Astrocyte of the spinal cord (primary cell): ENCODE measurements at regions not wholly inside any gene's neighbourhood (a gene's known extent, or its start where the extent isn't known, plus 50 kb on each side); places are given as distances from the start of the nearest gene placed in this dataset.

Source experiments
- DNase-seq: peaks from one replicate; pipeline ENCODE4 v3.0.0; 2011; ENCODE audit warnings: low read depth, low spot score
- H3K4me3 ChIP-seq: 2 replicates; pipeline ENCODE4 v1.5.1; 2011; ENCODE audit warnings: low read depth, mild to moderate bottlenecking, low read length, moderate library complexity
- in situ Hi-C: cut with HindIII; loops from 2 replicates; pipeline ENCODE4 v1.10.0; 2017; ENCODE audit warnings: low sequenced_read_pairs
- TF ChIP-seq, protein P1 (sequence below): IDR thresholded peaks from 2 replicates; pipeline ENCODE4 v1.5.1; 2012; ENCODE audit warnings: low read depth, mild to moderate bottlenecking, low read length, inconsistent platforms

DNA sequence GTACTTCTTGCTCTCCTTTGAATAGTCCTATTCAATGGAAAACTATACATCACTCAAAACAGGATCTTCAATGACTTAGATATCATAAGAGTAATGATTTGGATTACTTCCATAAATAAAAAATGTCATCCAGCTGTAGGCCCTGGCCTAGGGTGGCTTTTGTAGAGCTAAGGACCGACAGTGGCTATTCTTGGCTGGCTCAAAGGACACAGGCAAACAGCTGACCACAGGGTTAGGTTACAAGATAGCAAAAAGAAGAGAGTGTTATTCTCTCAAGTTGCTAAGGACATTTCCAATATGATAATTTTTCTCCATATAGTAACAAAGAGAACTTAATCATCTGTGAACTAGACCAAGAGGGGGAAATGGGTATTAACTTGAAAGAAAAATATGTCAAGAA, 495.1 kb downstream of the PLPP3 start:
- in situ Hi-C loops = no loop called here
- DNase-seq = no peak
- H3K4me3 ChIP-seq = no peak overlapping the region
- TF ChIP-seq, protein P1, sequence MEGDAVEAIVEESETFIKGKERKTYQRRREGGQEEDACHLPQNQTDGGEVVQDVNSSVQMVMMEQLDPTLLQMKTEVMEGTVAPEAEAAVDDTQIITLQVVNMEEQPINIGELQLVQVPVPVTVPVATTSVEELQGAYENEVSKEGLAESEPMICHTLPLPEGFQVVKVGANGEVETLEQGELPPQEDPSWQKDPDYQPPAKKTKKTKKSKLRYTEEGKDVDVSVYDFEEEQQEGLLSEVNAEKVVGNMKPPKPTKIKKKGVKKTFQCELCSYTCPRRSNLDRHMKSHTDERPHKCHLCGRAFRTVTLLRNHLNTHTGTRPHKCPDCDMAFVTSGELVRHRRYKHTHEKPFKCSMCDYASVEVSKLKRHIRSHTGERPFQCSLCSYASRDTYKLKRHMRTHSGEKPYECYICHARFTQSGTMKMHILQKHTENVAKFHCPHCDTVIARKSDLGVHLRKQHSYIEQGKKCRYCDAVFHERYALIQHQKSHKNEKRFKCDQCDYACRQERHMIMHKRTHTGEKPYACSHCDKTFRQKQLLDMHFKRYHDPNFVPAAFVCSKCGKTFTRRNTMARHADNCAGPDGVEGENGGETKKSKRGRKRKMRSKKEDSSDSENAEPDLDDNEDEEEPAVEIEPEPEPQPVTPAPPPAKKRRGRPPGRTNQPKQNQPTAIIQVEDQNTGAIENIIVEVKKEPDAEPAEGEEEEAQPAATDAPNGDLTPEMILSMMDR = no peak

DNA sequence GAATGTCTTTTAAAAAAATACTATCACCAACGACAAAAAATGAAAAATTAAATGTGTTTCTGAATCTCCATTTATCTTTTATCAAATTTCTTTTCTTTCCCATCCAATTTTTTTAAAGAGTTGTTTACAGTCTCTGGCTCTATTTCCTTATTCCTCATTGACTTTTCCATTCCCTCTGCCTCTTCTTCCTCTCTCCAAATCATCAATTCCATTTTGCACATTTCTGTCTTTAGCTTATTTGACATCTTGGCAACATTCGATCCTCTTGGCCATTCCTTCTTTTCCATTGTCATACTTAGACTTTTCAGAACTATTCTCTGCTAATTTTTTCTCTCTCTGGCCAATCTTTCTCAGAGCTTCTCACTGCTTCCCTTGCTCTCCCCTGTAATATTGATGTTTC, 497.6 kb downstream of the PLPP3 start:
- no peak overlapping the region for H3K4me3 ChIP-seq
- TF ChIP-seq, protein P1 = no peak
- no peak for DNase-seq
- in situ Hi-C loops = no loop called here

DNA sequence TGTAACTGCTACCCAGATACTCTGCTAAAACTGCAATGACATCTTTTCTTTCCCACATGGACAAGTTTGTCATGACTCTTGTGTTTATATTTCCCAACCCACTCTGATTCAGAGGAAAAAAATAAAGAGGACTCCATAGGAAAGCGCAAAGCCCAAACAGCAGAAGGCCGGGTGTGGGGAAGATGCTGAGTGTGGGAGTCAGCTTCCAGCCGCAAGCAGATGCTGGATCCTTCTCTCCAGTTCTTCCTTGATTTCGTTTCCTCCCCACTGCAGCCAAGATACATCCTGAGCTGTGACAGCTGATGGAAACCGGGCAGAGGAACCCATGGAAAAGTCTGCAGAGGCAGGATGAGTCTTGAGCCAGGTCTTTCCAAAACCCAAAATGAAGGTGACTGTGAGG, 498.2 kb downstream of the PLPP3 start:
- peak; percentile 37 for DNase-seq
- TF ChIP-seq, protein P1 = no peak
- no peak overlapping the region for H3K4me3 ChIP-seq
- in situ Hi-C loops = no loop called here

DNA sequence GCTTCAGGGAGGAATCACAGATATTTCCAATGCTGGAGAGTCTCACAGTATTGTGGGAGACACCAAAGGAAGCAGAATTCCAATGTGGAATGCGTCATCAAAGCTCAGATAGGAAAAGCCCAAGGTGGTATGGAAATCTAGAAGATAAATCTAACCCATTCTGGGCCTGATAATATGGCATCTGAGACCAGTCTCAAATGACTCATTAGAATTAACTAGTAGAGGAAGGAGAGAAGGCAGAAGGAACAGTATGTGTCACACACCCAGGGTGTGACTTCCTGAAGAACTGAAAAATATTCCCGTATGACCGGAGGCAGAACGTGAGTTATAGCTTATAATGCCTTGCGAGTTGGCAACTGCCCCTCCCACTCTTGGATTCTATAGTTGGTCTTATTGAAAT, 499.2 kb downstream of the PLPP3 start:
- no peak overlapping the region for H3K4me3 ChIP-seq
- in situ Hi-C loops = no loop called here
- no peak for DNase-seq
- TF ChIP-seq, protein P1 = no peak

DNA sequence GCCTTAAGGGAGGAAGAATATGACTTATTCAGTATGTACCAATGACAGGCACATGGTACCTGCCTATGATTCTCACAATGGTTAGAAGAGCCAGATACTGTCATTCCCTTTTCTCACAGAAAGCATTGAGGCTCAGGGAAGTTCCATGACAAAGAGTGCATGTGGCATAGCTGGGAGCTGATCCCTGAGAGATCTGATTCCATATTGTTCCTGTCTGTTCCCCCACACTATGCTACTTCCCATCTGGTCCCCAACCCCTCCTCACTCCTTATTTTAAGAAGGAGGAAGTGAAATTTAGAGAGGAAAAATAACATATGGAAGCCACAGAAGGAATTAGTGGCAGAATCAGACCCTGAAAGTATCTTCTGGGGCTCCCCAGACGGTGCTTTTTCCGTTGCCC, 500.0 kb downstream of the PLPP3 start:
- in situ Hi-C loops = no loop called here
- TF ChIP-seq, protein P1 = no peak
- no peak overlapping the region for H3K4me3 ChIP-seq
- DNase-seq = no peak

DNA sequence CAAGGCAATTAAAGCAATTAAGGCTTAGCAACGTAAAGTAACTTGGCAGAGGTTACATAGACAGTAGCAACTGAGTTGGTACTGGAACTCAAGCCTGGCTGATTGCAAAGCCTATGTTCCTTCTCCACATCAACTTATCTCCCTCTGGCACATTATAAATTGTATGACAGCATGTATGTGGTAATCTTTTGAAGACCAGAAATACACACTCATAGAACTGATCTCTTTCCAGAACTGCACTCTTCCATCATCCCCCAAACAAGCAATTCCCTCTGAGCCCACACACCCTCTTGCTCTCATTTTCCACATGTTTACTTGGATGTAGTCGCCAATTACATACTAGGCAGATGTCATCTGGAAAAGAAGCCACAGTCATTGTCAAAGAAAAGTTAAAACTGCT, 502.2 kb downstream of the PLPP3 start:
- in situ Hi-C loops = no loop called here
- DNase-seq = no peak
- no peak overlapping the region for H3K4me3 ChIP-seq
- TF ChIP-seq, protein P1 = no peak
